Panc1 (cell line): ENCODE measurements at regions not wholly inside any gene's neighbourhood (a gene's known extent, or its start where the extent isn't known, plus 50 kb on each side); places are given as distances from the start of the nearest gene placed in this dataset.

Experiments
- ATAC-seq: fragments of 200-7000 bp; cut with Tn5 transposase; 2 replicates; pipeline ENCODE4 v1.9.1; 2020; ENCODE audit warnings: mild to moderate bottlenecking, moderate library complexity
- BruUV-seq: library from RNA; stranded (reverse); fragments of 400-500 nt; replicated peaks from 2 replicates; lab custom pipeline; 2021; lab: Mats Ljungman, UMichigan
- CTCF ChIA-PET: fragments of 300-600 bp; sonication (Branson Sonifier 250); formaldehyde crosslinking; loops from one replicate; lab custom pipeline; 2022; ENCODE audit warnings: antibody characterized with exemption; lab: Charles Lee
- POLR2A ChIA-PET: fragments of 300-600 bp; sonication (Branson Sonifier 250); formaldehyde crosslinking; loops from one replicate; lab custom pipeline; 2022; ENCODE audit warnings: antibody characterized with exemption; lab: Charles Lee
- DNase-seq: peaks from one replicate; pipeline ENCODE4 v3.0.0-alpha.2; 2010; ENCODE audit warnings: low read depth, low spot score
- H3K27ac ChIP-seq: 2 replicates; pipeline ENCODE4 v1.5.1; 2011; ENCODE audit warnings: mild to moderate bottlenecking, low read length, inconsistent platforms
- H3K27me3 ChIP-seq: fragments of 200-500 bp; sonication (Bioruptor generic); 2 replicates; pipeline ENCODE4 v1.6.0; 2014; ENCODE audit warnings: low read length, inconsistent platforms; ENCODE audit not compliant: control insufficient read depth, insufficient read depth
- H3K36me3 ChIP-seq: fragments of 200-500 bp; sonication (Bioruptor generic); 2 replicates; pipeline ENCODE4 v1.5.1; 2014; ENCODE audit warnings: inconsistent platforms, mild to moderate bottlenecking, low read length, moderate library complexity; ENCODE audit not compliant: control insufficient read depth, insufficient read depth
- H3K4me1 ChIP-seq: 2 replicates; pipeline ENCODE4 v1.5.1; 2011; ENCODE audit warnings: inconsistent platforms, mild to moderate bottlenecking, low read length, moderate library complexity; ENCODE audit not compliant: control insufficient read depth, insufficient read depth
- H3K4me3 ChIP-seq, 2 experiments: 2 replicates each; pipeline ENCODE4 v1.5.1; 2011 to 2012; ENCODE audit warnings: low read depth in 2 of 2, low read length in 2 of 2, mild to moderate bottlenecking in 2 of 2, inconsistent platforms in 1 of 2, moderate library complexity in 1 of 2
- H3K9me3 ChIP-seq: fragments of 200-500 bp; sonication (Bioruptor generic); 2 replicates; pipeline ENCODE4 v1.5.1; 2014; ENCODE audit warnings: low read depth, mild to moderate bottlenecking, inconsistent platforms, low read length, moderate library complexity; ENCODE audit not compliant: control insufficient read depth, insufficient read depth
- CTCF ChIP-seq: fragments of 450-650 bp; IDR thresholded peaks from 2 replicates; pipeline ENCODE4 v1.5.1; 2017; ENCODE audit warnings: mild to moderate bottlenecking
- POLR2AphosphoS5 ChIP-seq: IDR thresholded peaks from 2 replicates; pipeline ENCODE4 v1.6.1; 2012; ENCODE audit warnings: mild to moderate bottlenecking, low read depth, low read length, moderate library complexity
- REST ChIP-seq, 2 experiments: IDR thresholded peaks; 2 replicates each; pipeline ENCODE4 v1.6.1; 2011 to 2012; ENCODE audit warnings: low read depth in 2 of 2, control low read depth in 1 of 2, low read length in 1 of 2, mild to moderate bottlenecking in 1 of 2, moderate library complexity in 1 of 2; ENCODE audit not compliant: insufficient read depth in 1 of 2
- SIN3A ChIP-seq: IDR thresholded peaks from 2 replicates; pipeline ENCODE4 v1.6.1; 2012; ENCODE audit warnings: low read depth, mild to moderate bottlenecking, low read length, moderate library complexity, borderline replicate concordance; ENCODE audit not compliant: insufficient read depth
- TCF7L2 ChIP-seq: IDR thresholded peaks from 2 replicates; pipeline ENCODE4 v1.6.1; 2011; ENCODE audit warnings: mild to moderate bottlenecking, low read depth, low read length, inconsistent platforms
- in situ Hi-C: cut with HindIII; loops from 2 replicates; pipeline ENCODE4 v1.10.0; 2016; ENCODE audit warnings: low sequenced_read_pairs, low pct_unique_long_range_greater_than_20kb
- intact Hi-C: fragments of 100-400 bp; cut with micrococcal nuclease; formaldehyde crosslinking; loops from one replicate; pipeline ENCODE4 v1.10.0; 2022; ENCODE audit not compliant: unreplicated experiment

- H3K4me3 ChIP-seq: no peak overlapping the region
- DNase-seq (no peak), ATAC-seq (no peak)
- no peaks in the 10 kb centered on the region for H3K36me3 ChIP-seq
- H3K4me1 ChIP-seq: no peaks in the 10 kb centered on the region
- TF ChIP-seq SIN3A (no peak), REST (IDR thresholded peaks at IDR 0.05; ENCODE audit: insufficient read depth in 1 of 2, low read depth in 2 of 2, low read length in 1 of 2) (no peak), CTCF (no peak), TCF7L2 (no peak), POLR2AphosphoS5 (no peak)
- H3K27ac ChIP-seq: no peak overlapping the region
- no TSS peak for BruUV-seq
- no peaks in the 10 kb centered on the region for H3K9me3 ChIP-seq
- ChIA-PET CTCF (interaction anchor here (0.6 kb wide), 2 partner anchors 1215 to 1527 kb away, joined by 3 to 5 read pairs; no protein-coding TSS in a partner anchor), POLR2A (no interaction called here)
- in situ Hi-C loops: no loop called here
- H3K27me3 ChIP-seq: no peaks in the 10 kb centered on the region
- intact Hi-C loops: no loop called here
These were observed 74.7 kb upstream of the PFKP start for GRCh38 chr10:2992401-2993198.

GRCh38 chr10:2990764-2991163 lies 76.6 kb upstream of the PFKP start:
- CTCF ChIA-PET: no interaction called here
- no peak for TF ChIP-seq SIN3A
- TF ChIP-seq CTCF: no peak
- no peak for TF ChIP-seq POLR2AphosphoS5
- no peak for TF ChIP-seq TCF7L2
- TF ChIP-seq REST (IDR thresholded peaks at IDR 0.05; ENCODE audit: insufficient read depth in 1 of 2, low read depth in 2 of 2, low read length in 1 of 2): no peak
- Histone ChIP-seq H3K4me1 (peaks cover 5% of the 10 kb centered on the region), H3K27me3 (no peaks in the 10 kb centered on the region), H3K9me3 (no peaks in the 10 kb centered on the region), H3K4me3 (no peak overlapping the region), H3K27ac (no peak overlapping the region), H3K36me3 (no peaks in the 10 kb centered on the region)
- BruUV-seq: no TSS peak
- POLR2A ChIA-PET: no interaction called here
- ATAC-seq (no peak), DNase-seq (no peak)
- in situ Hi-C loops: no loop called here
- intact Hi-C loops: no loop called here
